ENCODE measurements at regions not wholly inside any gene's neighbourhood (a gene's known extent, or its start where the extent isn't known, plus 50 kb on each side); places are given as distances from the start of the nearest gene placed in this dataset.

- H3K4me3 ChIP-seq (replicated peaks; ENCODE audit: low read depth, low read length): no peak overlapping the region
- TF ChIP-seq, protein P1, sequence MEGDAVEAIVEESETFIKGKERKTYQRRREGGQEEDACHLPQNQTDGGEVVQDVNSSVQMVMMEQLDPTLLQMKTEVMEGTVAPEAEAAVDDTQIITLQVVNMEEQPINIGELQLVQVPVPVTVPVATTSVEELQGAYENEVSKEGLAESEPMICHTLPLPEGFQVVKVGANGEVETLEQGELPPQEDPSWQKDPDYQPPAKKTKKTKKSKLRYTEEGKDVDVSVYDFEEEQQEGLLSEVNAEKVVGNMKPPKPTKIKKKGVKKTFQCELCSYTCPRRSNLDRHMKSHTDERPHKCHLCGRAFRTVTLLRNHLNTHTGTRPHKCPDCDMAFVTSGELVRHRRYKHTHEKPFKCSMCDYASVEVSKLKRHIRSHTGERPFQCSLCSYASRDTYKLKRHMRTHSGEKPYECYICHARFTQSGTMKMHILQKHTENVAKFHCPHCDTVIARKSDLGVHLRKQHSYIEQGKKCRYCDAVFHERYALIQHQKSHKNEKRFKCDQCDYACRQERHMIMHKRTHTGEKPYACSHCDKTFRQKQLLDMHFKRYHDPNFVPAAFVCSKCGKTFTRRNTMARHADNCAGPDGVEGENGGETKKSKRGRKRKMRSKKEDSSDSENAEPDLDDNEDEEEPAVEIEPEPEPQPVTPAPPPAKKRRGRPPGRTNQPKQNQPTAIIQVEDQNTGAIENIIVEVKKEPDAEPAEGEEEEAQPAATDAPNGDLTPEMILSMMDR (IDR thresholded peaks at IDR 0.05; ENCODE audit: low read depth, low read length, missing control alignments): no peak
- DNase-seq (ENCODE audit: extremely low read depth, low read depth): no peak
Observed at GRCh38 chr3:68441054-68441453, 491.3 kb downstream of the TAFA4 start.

GRCh38 chr3:68436619-68437401 is 495.5 kb downstream of the TAFA4 start:
- TF ChIP-seq, protein P1 (IDR thresholded peaks at IDR 0.05; ENCODE audit: low read depth, low read length, missing control alignments): no peak
- no peak overlapping the region for H3K4me3 ChIP-seq (replicated peaks; ENCODE audit: low read depth, low read length)
- DNase-seq (ENCODE audit: extremely low read depth, low read depth): no peak

DNA sequence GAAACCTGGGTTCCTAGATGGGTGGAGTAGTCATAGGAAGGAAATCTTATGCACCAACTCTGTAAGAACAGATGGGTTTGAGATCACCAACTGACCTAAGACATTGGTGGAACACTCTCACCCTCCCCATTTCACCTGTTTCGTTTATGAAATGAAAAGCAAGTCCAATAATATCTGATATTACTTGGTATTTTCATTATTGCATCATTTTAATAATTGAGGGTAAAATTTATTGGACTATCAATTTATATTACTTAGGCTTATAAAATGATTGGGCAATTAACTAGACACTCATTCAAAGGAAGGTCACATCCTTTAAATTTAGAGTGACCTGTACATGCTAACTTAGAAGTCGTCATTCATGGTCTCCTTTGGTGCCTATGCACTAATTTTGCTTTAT is 503.9 kb downstream of the TAFA4 start:
- TF ChIP-seq, protein P1 (IDR thresholded peaks at IDR 0.05; ENCODE audit: low read depth, low read length, missing control alignments): no peak
- DNase-seq (ENCODE audit: extremely low read depth, low read depth): no peak
- H3K4me3 ChIP-seq (replicated peaks; ENCODE audit: low read depth, low read length): no peak overlapping the region

- TF ChIP-seq, protein P1 (IDR thresholded peaks at IDR 0.05; ENCODE audit: low read depth, low read length, missing control alignments): no peak
- H3K4me3 ChIP-seq (replicated peaks; ENCODE audit: low read depth, low read length): no peak overlapping the region
- DNase-seq (ENCODE audit: extremely low read depth, low read depth): no peak
Observed at GRCh38 chr3:68424796-68425460, 507.4 kb downstream of the TAFA4 start.

GRCh38 chr3:68408626-68409025 is 523.7 kb downstream of the TAFA4 start:
- TF ChIP-seq, protein P1 (IDR thresholded peaks at IDR 0.05; ENCODE audit: low read depth, low read length, missing control alignments): no peak
- H3K4me3 ChIP-seq (replicated peaks; ENCODE audit: low read depth, low read length): no peak overlapping the region
- DNase-seq (ENCODE audit: extremely low read depth, low read depth): no peak

- H3K4me3 ChIP-seq (replicated peaks; ENCODE audit: low read depth, low read length): no peak overlapping the region
- TF ChIP-seq, protein P1 (IDR thresholded peaks at IDR 0.05; ENCODE audit: low read depth, low read length, missing control alignments): no peak
- no peak for DNase-seq (ENCODE audit: extremely low read depth, low read depth)
Observed at GRCh38 chr3:68403741-68404140, 528.6 kb downstream of the TAFA4 start.

Measured in HFF-Myc (cell line).